CD14-positive monocyte (primary cell): ENCODE measurements at regions not wholly inside any gene's neighbourhood (a gene's known extent, or its start where the extent isn't known, plus 50 kb on each side); places are given as distances from the start of the nearest gene placed in this dataset.

Experiments used
- DNase-seq, 3 donors: peaks; one replicate each; pipeline ENCODE4 v3.0.0-alpha.2; 2011 to 2022
- H2AFZ ChIP-seq: 2 replicates; pipeline ENCODE4 v1.6.0; 2012; ENCODE audit warnings: mild to moderate bottlenecking, low read depth, low read length, inconsistent platforms; ENCODE audit not compliant: insufficient read depth, poor library complexity, severe bottlenecking
- H3K27ac ChIP-seq, 2 donors: 1 replicate in 1 of 2; 2 replicates in 1 of 2; pipeline ENCODE4 v1.5.1; 2012 to 2013; ENCODE audit warnings: low read length in 2 of 2, control low read depth in 1 of 2, inconsistent platforms in 1 of 2, low read depth in 1 of 2, mild to moderate bottlenecking in 1 of 2
- H3K27me3 ChIP-seq, 2 donors: one replicate each; pipeline versions ENCODE4 v1.6.0 to v1.6.1; 2011 to 2013; ENCODE audit warnings: low read length in 2 of 2; ENCODE audit not compliant: control insufficient read depth in 2 of 2, insufficient read depth in 2 of 2
- H3K36me3 ChIP-seq, 2 donors: replicated peaks in 1 of 2; 1 replicate in 1 of 2; 2 replicates in 1 of 2; pipeline versions ENCODE4 v1.5.1 to v1.6.1; 2012 to 2013; ENCODE audit warnings: low read length in 2 of 2, control low read depth in 1 of 2, inconsistent platforms in 1 of 2, mild to moderate bottlenecking in 1 of 2; ENCODE audit not compliant: insufficient read depth in 2 of 2, control insufficient read depth in 1 of 2
- H3K4me1 ChIP-seq, 2 donors: 1 replicate in 1 of 2; 2 replicates in 1 of 2; pipeline versions ENCODE4 v1.5.1 to v1.6.1; 2012 to 2013; ENCODE audit warnings: low read length in 2 of 2, control low read depth in 1 of 2, inconsistent platforms in 1 of 2, mild to moderate bottlenecking in 1 of 2, moderate library complexity in 1 of 2; ENCODE audit not compliant: insufficient read depth in 2 of 2, control insufficient read depth in 1 of 2
- H3K4me2 ChIP-seq: replicated peaks from 2 replicates; pipeline ENCODE3; 2012; ENCODE audit warnings: low read length, moderate library complexity, mild to moderate bottlenecking; ENCODE audit not compliant: poor library complexity, severe bottlenecking; ENCODE audit errors: extremely low read depth
- H3K4me3 ChIP-seq, 3 experiments: fragments of 200-600 bp in 1 of 3; sonication (generic) in 1 of 3; replicated peaks in 1 of 3; 1 replicate in 2 of 3; 2 replicates in 1 of 3; pipeline ENCODE4 v1.5.1; 2011 to 2013; ENCODE audit warnings: low read length in 3 of 3, mild to moderate bottlenecking in 3 of 3, control low read depth in 2 of 3, low read depth in 2 of 3, inconsistent platforms in 1 of 3, moderate library complexity in 1 of 3
- H3K79me2 ChIP-seq: 2 replicates; pipeline ENCODE4 v1.6.0; 2012; ENCODE audit warnings: mild to moderate bottlenecking, control low read depth, inconsistent platforms, low read length, moderate library complexity; ENCODE audit not compliant: insufficient read depth
- H3K9ac ChIP-seq: 2 replicates; pipeline ENCODE4 v1.6.0; 2017; ENCODE audit warnings: low read length, mild to moderate bottlenecking; ENCODE audit not compliant: insufficient read depth, poor library complexity, severe bottlenecking
- H3K9me3 ChIP-seq, 2 donors: replicated peaks in 1 of 2; 1 replicate in 1 of 2; 2 replicates in 1 of 2; pipeline versions ENCODE4 v1.5.1 to v1.6.1; 2012 to 2013; ENCODE audit warnings: low read length in 2 of 2, control low read depth in 1 of 2; ENCODE audit not compliant: control insufficient read depth in 1 of 2, insufficient read depth in 1 of 2
- H4K20me1 ChIP-seq: 2 replicates; pipeline ENCODE4 v1.6.0; 2012; ENCODE audit warnings: mild to moderate bottlenecking, low read length, control low read depth, moderate library complexity; ENCODE audit not compliant: insufficient read depth
- H3K27ac Mint-ChIP-seq, 7 donors: one replicate each; pipeline ENCODE4 v1.8.0; 2020; ENCODE audit warnings: mild to moderate bottlenecking in 7 of 7, mixed read lengths in 7 of 7, moderate library complexity in 6 of 7, inconsistent platforms in 2 of 7
- H3K27me3 Mint-ChIP-seq, 3 donors: one replicate each; pipeline ENCODE4 v1.8.0; 2021 to 2022; ENCODE audit warnings: low read depth in 3 of 3, mild to moderate bottlenecking in 3 of 3, mixed read lengths in 3 of 3, moderate library complexity in 3 of 3, inconsistent platforms in 1 of 3
- H3K36me3 Mint-ChIP-seq, 2 donors: one replicate each; pipeline ENCODE4 v1.8.0; 2020; ENCODE audit warnings: mixed read lengths in 2 of 2, inconsistent platforms in 1 of 2, mild to moderate bottlenecking in 1 of 2
- H3K4me1 Mint-ChIP-seq: one replicate; pipeline ENCODE4 v1.8.0; 2020; ENCODE audit warnings: mild to moderate bottlenecking, mixed read lengths
- H3K4me3 Mint-ChIP-seq, 2 donors: one replicate each; pipeline ENCODE4 v1.8.0; 2020; ENCODE audit warnings: mild to moderate bottlenecking in 2 of 2, mixed read lengths in 2 of 2, moderate library complexity in 1 of 2
- H3K9me3 Mint-ChIP-seq, 7 donors: one replicate each; pipeline ENCODE4 v1.8.0; 2020 to 2022; ENCODE audit warnings: mixed read lengths in 7 of 7, mild to moderate bottlenecking in 6 of 7, moderate library complexity in 6 of 7, inconsistent platforms in 2 of 7
- WGBS: methylation state at CpG from one replicate; pipeline ENCODE4 v1.1.5; 2013; ENCODE audit warnings: missing lambda C conversion rate; ENCODE audit not compliant: insufficient coverage; 5-methylcytosine and 5-hydroxymethylcytosine counted together
- intact Hi-C, 2 donors: fragments of 100-400 bp; cut with micrococcal nuclease; formaldehyde crosslinking; loops; one replicate each; pipeline versions ENCODE4 v1.15.0 to v1.15.1; 2023
- TF ChIP-seq, protein P1 (sequence below): fragments of 200-600 bp; IDR thresholded peaks from one replicate; pipeline ENCODE4 v1.8.0; 2022; ENCODE audit warnings: antibody characterized with exemption, mild to moderate bottlenecking

DNA sequence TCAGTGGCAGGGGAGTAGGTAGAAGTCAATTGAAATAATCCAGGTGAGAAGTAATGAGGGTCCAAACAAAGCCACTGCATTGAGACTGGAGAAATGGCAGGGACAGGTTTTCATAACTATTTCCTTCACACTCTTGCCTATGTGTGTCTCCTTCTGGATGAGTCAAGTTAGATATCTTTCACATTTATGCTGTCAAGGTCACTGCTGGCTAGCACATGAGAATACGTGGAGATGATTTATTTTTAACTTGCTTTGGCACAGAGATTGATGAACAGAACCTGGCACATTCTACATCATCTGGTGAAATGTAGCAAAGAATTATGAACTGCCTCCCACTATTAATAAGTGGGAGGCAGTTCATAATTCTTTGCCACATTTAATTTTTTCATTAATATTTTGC lies 66.7 kb upstream of the BOD1L1 start:
- no peaks in the 10 kb centered on the region for H3K36me3 Mint-ChIP-seq
- Histone ChIP-seq H2AFZ (no peak overlapping the region), H3K79me2 (no peaks in the 10 kb centered on the region), H3K4me2 (no peak overlapping the region), H3K9me3 (peaks cover 0 to 4% of the 10 kb centered on the region in 2 donors), H3K4me3 (no peak overlapping the region), H3K9ac (no peak overlapping the region), H3K4me1 (no peaks in the 10 kb centered on the region), H4K20me1 (no peaks in the 10 kb centered on the region), H3K27ac (no peak overlapping the region), H3K36me3 (no peaks in the 10 kb centered on the region), H3K27me3 (no peaks in the 10 kb centered on the region)
- no peak for DNase-seq
- no peaks in the 10 kb centered on the region for H3K4me1 Mint-ChIP-seq
- TF ChIP-seq, protein P1, sequence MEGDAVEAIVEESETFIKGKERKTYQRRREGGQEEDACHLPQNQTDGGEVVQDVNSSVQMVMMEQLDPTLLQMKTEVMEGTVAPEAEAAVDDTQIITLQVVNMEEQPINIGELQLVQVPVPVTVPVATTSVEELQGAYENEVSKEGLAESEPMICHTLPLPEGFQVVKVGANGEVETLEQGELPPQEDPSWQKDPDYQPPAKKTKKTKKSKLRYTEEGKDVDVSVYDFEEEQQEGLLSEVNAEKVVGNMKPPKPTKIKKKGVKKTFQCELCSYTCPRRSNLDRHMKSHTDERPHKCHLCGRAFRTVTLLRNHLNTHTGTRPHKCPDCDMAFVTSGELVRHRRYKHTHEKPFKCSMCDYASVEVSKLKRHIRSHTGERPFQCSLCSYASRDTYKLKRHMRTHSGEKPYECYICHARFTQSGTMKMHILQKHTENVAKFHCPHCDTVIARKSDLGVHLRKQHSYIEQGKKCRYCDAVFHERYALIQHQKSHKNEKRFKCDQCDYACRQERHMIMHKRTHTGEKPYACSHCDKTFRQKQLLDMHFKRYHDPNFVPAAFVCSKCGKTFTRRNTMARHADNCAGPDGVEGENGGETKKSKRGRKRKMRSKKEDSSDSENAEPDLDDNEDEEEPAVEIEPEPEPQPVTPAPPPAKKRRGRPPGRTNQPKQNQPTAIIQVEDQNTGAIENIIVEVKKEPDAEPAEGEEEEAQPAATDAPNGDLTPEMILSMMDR: no peak
- peaks cover 1% of the 10 kb centered on the region in 3 donors for H3K27me3 Mint-ChIP-seq
- WGBS: no CpG with 5 or more reads among the region's 1 CpG
- no peak overlapping the region for H3K27ac Mint-ChIP-seq
- intact Hi-C loops: no loop called here
- peaks cover 8 to 19% (median 15%) of the 10 kb centered on the region in 7 donors for H3K9me3 Mint-ChIP-seq
- H3K4me3 Mint-ChIP-seq: no peak overlapping the region

DNA sequence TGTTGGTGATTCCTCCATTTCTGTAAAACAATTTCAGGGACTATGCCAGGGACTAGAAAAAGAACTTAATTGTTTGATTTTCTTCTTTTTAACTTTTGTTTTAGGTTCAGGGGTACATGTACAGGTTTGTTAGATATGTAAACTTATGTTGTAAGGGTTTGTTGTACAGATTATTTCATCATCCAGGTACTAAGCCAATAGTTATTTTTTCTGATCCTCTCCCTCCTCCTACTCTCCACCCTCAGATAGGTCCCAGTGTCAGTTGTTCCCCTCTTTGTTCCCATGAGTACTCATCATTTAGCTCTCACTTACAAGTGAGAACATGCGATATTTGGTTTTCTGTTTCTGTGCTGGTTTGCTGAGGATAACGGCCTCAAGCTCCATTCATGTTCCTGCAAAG lies 70.8 kb upstream of the BOD1L1 start:
- peaks cover 0 to 4% (median 0%) of the 10 kb centered on the region in 7 donors for H3K9me3 Mint-ChIP-seq
- H3K27me3 ChIP-seq: no peaks in the 10 kb centered on the region
- H3K27ac Mint-ChIP-seq: no peak overlapping the region
- intact Hi-C loops: no loop called here
- no peak overlapping the region for H3K4me2 ChIP-seq
- no peak for DNase-seq
- H3K36me3 Mint-ChIP-seq: no peaks in the 10 kb centered on the region
- no CpG with 5 or more reads among the region's 2 CpGs for WGBS
- H3K4me1 ChIP-seq: peaks cover 7 to 10% of the 10 kb centered on the region in 2 donors
- H3K4me3 Mint-ChIP-seq: no peak overlapping the region
- TF ChIP-seq, protein P1: no peak
- peaks cover 6% of the 10 kb centered on the region for H3K4me1 Mint-ChIP-seq
- H3K9ac ChIP-seq: no peak overlapping the region
- no peak overlapping the region for H2AFZ ChIP-seq
- no peak overlapping the region for H3K4me3 ChIP-seq
- H3K36me3 ChIP-seq: no peaks in the 10 kb centered on the region
- no peaks in the 10 kb centered on the region for H3K79me2 ChIP-seq
- H3K9me3 ChIP-seq: no peaks in the 10 kb centered on the region
- no peaks in the 10 kb centered on the region for H4K20me1 ChIP-seq
- no peak overlapping the region for H3K27ac ChIP-seq
- peaks cover 0 to 1% (median 1%) of the 10 kb centered on the region in 3 donors for H3K27me3 Mint-ChIP-seq
